ENCODE measurements at regions not wholly inside any gene's neighbourhood (a gene's known extent, or its start where the extent isn't known, plus 50 kb on each side); places are given as distances from the start of the nearest gene placed in this dataset.
"Not testable (repeated sequence)": the region's sequence is repeated elsewhere in the genome, so short reads cannot be mapped to it uniquely, and the experiment has no call there.

DNA sequence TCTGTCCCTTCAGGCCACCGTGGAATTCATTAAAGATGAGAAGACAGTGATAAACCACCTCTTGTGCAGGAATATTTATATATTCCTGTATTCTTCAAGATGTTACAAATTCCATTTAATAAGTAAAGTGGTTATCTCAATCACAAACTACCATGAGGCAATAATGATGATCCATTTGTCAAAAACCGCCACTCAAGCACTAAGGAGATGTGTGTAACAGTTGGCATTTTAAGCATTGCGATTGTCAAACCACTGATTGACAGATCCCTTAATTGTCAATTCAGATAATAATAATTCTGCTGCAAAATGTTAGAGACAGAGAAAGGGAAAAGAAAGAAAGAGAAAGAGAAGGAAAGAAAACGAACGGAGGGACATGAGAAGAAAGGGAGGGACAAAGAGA, 476.1 kb upstream of the RBFOX1 start:
- DNase-seq (ENCODE audit: low read depth in 2 of 2), result no peak

DNA sequence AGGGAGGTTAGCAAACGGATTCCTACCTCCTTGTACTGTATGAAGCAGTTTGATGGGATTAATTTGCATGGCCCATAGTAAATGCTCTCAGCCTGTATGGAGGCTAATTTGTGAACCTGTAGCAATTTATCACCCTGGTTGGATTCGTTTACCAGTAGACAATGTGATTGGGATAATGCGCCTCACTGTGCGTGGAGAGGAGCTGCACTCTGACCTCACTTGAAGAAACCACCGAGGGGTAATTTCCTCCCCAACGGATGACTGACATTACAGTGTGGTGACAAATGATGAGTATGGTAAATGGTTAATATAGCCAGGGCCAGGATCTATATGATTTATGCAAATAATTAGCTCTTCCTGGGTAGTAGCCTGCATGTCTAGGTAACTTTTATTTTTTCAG, 479.1 kb upstream of the RBFOX1 start:
- no peak for DNase-seq (ENCODE audit: low read depth in 2 of 2)

DNA sequence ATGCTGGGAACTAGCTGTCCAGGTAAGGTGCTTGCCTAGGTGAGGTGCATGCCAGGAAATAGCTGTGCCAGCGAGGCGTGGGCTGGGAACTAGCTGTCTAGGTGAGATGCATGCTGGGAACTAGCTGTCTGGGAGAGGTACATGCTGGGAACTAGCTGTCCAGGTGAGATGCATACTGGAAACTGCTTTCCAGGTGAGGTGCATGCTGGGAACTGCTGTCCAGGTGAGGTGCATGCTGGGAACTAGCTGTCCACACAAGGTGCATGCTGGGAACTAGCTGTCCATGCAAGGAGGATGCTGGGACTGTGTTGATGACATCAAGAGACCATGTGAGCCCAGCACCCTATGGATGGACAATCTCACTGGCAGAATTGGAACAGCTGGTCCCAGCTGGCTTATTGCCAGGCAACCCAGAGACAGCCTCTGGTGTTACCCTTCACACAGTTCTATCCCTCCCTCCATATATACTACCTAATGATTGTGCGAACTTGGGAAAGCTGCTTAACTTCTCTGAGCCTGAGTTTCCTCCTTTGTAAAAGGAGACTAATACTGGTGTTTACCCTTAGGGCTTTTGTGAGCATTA, 479.9 kb upstream of the RBFOX1 start:
- DNase-seq (ENCODE audit: low read depth in 2 of 2), result no peak

DNA sequence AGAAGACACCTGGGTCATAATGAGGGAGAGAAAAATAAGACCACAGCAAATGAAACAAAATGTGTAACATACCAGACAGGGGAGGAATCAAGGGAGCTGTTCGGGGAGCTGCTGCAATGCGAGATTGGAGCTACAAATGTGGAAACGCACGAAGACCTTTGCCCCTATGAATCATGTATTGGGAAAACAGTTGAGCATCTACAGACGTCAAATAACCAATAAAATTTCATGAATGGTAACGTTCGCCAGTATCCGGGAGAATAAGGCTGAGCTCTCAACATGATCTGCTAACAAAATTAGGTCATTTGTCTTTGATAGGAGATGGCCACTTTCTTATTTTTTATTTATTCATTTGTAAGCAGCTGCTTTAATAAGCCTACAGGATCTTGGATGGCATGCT, 486.2 kb upstream of the RBFOX1 start:
- no peak for DNase-seq (ENCODE audit: low read depth in 2 of 2)

DNA sequence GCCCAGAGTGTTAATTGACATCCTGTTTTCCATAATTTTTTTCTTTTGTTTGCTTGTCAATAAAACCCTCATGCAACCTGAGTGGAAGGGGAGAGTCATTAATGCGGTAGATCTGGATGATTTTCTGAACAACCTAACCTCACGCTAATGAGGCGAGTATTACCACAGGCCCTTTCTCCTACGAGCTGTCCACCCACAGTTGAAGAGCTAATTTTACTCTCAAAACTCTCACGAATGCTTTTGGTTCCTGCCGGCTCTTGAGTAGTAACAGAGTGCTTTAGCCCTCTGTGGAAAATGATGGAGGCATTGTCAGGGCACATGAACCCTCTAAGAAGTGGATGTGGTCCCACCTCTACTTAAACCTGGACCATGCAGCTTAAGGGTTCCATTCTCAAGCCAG, 491.3 kb upstream of the RBFOX1 start:
- no peak for DNase-seq (ENCODE audit: low read depth in 2 of 2)

DNA sequence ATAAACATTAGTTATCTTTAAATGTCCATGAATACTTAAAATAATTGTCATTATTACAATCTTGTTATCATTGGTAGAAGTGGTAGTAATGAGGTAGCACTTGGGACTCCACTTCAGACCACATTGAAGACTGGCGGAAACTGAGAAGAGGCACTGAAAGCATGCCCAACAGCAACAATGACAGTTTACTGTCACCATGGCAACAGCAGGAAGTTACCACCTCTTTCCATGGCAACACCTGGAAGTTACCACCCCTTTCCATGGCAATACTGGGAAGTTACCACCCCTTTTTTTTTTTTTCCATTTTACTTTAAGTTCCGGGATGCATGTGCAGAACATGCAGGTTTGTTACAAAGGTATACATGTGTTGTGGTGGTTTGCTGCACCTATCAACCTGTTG, 494.9 kb upstream of the RBFOX1 start:
- no peak for DNase-seq (ENCODE audit: low read depth in 2 of 2)

DNA sequence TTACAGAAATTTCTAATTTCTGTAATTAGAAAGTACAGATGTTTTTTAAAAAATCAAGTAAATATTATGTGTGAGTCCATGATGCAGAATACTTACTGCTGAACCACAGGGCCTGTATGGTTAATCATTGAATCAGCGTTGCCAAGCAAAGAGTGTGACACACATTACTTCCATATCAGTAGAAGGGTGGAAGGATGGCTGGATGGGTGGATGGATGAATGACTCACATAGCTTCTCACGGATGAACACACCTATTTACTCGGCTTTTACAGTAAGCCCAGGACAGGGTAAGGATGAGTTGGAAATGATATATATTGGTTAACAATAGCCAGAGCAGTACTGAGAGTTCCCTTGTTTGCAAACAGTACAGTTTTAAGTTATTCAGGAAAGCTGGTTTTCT, 495.9 kb upstream of the RBFOX1 start:
- DNase-seq (ENCODE audit: low read depth in 2 of 2), result no peak

DNA sequence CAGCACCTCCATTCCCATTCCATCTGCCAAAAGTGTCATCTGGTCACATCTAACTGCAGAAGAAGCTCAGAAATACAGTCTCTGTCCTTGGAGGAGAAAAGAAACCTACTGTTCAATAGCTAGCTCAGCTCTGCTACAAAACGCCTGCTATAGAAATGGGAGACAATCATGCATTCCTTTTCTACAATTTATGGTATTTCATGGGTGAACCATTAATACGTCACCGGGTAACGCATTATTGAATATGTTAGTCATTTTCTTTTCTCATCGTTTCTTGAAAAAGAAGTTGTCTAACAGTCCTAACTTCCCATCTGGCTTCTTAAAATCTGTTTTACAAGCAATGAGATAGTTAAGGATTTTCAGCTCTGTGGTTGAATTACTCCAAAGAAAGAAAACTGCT, 496.7 kb upstream of the RBFOX1 start:
- DNase-seq (ENCODE audit: low read depth in 2 of 2), result no peak

DNA sequence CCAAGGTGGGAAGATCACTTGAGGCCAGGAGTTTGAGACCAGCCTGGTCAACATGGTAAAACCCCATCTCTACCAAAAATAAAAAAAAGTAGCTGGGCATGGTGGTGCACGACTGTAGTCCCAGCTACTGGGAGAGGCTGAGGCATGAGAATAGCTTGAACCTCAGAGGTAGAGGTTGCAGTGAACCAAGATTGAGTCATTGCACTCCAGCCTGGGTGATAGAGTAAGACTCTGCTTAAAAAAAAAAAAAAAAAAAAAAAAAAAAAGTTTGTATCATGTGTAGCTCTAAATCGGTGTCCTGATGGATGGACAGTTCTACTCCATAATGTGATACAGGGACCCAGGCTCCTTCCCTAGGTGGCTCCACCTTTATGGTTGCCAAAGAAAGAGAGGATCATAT, 497.1 kb upstream of the RBFOX1 start:
- DNase-seq (ENCODE audit: low read depth in 2 of 2), result no peak

DNA sequence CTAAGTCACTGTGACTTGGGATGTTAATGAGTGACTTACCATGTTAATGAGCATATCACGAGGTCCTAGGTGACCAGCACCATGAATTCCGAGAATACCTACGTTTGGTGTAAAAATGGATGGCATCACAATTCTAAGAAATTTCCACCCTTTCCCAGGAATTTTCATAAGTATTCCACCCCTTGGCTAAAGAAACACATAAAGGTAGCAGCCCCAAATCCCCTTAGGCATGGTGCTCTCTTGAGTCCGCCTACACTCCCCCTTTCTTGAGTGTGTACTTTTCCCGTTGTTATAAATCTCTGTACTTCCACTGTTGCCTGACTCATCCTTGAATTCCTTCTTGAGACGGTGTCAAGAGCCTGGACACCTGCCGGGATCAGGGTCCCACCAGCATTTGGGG, 504.0 kb upstream of the RBFOX1 start:
- no peak for DNase-seq (ENCODE audit: low read depth in 2 of 2)

DNA sequence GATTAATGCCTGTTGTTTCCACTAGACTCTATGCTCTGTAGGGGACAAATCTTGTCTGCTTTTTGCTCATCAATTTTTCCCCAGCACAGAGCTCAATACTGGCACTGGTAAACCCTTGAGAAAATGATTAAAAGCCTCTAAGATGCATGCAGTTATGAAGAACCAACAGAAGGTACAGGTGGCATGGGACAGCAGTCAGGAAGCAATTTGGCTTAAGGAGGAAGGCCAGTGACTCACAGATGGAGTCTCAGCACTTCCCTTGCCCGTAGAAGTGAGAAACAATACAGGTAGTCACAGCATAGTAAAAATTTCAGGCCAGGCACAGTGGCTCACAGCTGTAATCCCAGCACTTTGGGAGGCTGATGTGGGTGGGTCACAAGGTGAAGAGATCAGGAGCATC, 504.7 kb upstream of the RBFOX1 start:
- DNase-seq (ENCODE audit: low read depth in 2 of 2), result no peak

DNA sequence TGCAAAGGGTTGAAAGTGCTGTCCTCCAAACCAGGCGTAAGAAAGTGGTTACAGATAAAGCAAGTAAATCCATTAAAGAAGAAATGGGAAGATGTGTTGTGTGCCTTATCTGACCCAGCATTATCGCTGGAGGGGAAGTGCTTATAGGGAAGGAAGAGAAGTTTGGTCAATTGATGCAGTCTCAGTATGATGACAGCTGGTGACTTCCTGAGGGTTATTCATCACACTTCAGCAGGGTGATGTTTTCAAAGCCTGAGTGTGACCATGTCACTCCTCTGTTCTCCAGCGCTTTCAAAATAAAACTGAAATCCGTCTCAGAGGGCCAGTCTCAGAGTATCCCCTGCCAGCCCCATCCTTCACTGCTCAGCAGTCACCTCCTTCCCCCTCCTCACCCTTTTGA, 505.4 kb upstream of the RBFOX1 start:
- DNase-seq (ENCODE audit: low read depth in 2 of 2), result no peak

DNA sequence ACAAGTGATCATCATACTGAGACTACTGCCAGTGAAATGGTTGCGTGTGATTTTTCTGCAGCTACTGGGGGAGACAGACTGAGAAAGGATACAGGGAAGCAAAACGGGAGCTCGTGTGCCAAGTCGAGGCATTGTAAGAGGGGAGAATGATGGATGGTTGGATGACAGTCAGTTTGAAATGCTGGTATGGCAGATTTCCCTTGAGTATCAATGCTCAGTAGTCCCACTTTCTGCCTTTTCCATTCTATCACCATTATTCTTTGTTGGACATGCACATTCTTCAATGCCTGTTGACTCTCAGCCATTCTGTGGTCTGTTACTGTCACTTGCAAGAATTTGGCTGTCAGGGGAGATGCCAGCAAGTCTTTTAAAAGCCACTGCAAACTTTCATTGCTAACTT, 510.6 kb upstream of the RBFOX1 start:
- DNase-seq (ENCODE audit: low read depth in 2 of 2), result no peak

DNA sequence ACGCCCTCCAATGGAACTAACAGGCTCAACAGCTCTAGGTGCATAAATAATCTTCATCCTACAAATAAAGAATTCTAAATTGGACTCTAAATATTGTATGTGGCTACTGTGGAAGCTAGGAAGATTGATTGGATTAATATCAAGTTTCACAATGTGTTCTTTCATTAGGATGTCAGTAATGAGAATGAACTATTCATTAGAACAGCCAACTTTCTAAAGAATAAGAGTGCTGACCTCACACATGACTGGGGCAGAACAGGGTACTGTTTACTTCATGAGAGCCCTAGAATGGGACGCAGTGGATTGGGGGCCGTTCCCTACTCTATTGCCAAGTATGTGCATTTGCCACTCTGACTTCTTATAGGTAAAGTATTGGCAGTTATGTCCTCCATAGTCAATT, 528.2 kb upstream of the RBFOX1 start:
- DNase-seq (ENCODE audit: low read depth in 2 of 2), result no peak

DNA sequence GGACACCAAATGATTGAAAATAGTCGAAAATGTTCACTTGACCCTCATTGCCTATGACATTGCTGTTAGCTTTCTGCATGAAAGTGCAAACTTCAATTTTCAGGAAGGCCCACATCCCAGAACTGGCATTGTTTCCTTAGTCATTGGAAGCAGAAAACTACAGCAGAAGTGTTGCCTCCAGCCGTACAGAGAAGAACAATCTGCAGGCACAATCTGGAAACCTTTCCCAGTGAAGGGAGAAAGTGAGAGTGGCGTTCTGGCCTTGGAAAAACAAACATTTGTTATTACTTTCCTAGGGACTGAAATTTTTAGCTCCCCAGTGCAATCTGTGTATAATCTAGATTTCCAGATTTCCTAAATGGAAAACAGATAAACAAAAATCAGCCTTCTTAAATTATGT, 529.5 kb upstream of the RBFOX1 start:
- no peak for DNase-seq (ENCODE audit: low read depth in 2 of 2)

DNA sequence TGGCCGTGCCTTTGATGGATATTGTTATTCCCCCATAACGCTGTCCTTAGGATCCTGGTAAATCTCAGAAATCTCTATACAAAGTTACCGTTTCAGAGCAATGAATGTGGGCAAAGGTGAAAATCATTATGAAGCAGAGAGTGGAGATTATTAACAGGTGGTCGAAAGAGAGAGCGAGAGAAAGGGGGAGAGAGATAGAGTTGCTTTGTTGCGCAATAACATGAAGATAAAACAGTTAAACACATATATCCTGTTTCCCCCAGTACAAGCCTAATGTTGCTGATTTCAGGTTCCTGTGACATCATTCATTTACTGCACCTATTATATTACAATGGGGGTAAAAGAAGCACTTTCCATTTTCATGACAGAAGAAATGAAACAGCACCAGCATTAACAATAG, 535.4 kb upstream of the RBFOX1 start:
- DNase-seq (ENCODE audit: low read depth in 2 of 2), result no peak

DNA sequence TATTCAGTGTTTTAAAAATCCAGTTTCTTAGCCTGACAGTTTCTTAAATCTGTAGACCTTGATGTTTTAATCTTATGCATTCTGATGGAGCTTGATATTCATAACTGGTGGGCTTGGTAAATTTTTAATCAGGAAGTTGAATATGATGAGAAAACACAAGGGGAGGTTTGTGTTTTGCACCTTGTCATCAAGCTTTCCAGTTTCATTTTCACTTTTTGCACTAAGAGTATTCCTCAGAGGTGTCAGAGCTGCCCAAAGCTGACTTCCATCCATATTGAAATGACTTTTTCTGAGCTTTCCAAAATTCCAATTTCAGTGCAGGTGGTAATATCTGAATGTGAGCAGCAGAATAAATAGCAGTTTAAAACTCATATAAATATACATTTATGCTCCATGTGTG, 555.0 kb upstream of the RBFOX1 start:
- DNase-seq (ENCODE audit: low read depth in 2 of 2), result no peak

DNA sequence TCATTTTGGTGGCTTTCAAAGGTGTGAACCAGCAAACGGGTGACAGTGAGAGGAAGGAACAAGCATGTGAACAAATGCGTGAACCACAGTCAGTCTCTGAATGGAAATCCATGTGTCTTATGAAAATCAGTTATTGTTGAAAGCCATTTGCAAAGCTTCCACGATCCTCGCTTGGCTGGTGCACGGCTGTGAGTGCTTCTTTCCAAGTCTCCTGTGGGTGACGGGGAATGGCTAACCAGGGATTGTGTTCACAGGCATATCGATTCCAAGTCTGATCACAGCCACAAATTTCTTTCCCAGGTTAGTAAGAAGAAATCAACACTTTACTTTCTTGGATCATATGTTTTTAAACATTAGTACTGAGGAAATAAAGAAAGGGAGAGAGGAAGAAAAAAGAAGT, 556.9 kb upstream of the RBFOX1 start:
- no peak for DNase-seq (ENCODE audit: low read depth in 2 of 2)

DNA sequence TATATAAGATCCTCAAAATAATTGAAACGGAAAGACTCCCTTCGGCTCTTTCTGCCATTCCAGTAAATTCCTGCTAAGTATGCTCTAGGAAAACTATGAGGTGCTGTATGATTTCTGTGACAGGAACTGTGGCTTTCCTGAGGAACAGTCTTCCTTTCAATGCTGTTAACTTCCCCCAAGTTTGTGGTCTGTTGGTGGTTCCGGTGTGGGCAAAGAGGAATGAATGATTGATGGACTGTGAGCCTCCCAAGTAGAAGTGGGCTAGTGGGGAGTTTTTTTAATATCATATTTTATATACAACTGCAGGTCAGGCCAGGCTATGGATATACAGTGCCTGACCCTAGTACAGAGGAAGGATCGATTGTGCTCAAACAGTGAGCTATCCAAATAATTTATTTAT, 560.7 kb upstream of the RBFOX1 start:
- no peak for DNase-seq (ENCODE audit: low read depth in 2 of 2)

DNA sequence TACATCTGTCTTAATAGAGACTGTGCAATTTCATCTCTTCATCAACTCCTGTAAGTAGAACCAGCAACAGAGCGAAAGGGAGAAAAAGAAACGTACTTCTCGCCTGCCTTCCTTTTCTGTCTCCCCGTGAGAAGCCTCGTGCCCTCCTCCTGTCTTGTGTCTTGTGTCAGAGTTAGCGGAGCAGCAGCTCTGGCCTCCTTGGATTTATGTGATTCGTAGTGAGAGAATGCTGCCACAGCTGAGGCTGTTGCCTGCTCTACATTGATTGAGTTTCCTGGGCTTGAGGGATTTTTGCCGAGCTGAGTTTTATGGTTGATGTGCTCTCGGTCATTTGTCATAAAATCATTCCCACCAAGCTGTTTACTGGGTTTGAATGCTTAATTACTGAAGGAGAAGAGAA, 579.1 kb upstream of the RBFOX1 start:
- DNase-seq (ENCODE audit: low read depth in 2 of 2), result no peak

DNA sequence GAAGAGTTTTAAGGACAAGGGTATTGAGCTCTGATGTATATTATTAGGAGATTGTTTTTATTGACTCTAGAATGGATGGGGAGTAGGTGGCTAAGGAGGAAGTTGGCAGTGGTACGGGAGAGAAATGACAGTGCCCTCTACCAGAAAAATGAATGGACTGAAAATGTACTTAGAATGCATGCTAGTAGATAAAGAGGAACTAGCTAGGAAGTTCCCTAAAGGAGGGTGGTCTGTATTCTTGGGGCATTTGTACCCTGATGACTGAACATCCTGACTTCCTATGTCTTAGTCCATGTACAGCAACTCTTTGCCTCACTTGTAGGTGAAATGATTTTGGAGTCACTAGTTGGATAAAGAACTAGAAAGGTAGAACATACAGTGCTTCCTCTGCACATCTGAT, 581.5 kb upstream of the RBFOX1 start:
- DNase-seq (ENCODE audit: low read depth in 2 of 2), result no peak

DNA sequence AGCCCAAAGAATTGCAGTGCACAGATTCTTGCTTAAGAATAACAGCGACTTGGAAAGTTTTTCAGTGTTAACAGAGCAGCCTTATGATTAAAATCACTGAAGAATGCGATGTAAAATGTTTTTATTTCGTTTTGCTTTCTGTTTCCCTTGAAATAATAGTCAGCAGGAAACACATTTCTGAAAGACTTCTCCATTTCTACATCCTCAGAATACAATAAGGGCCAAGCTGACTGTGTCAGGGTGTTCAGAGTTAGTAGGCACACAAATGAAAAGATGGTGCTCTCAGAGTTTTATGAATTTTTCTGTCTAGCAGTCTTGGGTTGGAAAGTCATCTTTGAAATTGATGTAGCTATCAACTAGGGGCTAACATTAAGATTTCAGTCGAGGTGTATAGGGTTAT, 582.9 kb upstream of the RBFOX1 start:
- no peak for DNase-seq (ENCODE audit: low read depth in 2 of 2)

DNA sequence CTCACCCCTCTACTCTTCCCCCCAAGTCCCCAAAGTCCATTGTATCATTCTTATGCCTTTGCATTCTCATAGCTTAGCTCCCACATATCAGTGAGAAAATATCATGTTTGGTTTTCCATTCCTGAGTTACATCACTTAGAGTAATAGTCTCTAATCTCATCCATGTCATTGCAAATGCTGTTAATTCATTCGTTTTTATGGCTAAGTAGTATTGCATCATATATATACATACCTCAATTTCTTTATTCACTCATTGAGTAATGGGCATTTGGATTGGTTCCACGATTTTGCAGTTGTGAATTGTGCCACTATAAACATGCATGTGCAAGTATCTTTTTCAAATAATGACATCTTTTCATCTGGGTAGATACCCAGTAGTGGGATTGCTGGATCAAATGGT, 596.3 kb upstream of the RBFOX1 start:
- not testable (repeated sequence) for DNase-seq (ENCODE audit: low read depth in 2 of 2)

DNA sequence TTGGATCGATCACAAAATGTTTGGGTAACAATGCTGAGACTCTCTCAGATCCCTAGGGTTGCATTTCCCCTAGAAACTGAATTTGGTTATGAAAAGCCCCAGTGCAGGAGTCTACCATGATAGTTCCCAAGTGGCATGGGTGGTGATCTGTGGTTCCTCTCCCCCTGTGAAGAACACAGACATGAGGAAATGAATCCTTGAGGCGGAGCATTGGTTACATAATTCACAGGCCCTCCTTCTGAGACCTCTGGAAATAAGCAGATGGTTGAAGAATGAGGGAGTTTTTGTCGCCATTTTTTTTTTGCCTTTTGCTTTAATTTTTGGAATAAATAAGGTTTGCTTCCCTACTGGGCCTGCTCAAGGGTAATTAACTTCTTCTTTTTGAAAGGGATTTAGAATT, 597.0 kb upstream of the RBFOX1 start:
- DNase-seq (ENCODE audit: low read depth in 2 of 2), result no peak

DNA sequence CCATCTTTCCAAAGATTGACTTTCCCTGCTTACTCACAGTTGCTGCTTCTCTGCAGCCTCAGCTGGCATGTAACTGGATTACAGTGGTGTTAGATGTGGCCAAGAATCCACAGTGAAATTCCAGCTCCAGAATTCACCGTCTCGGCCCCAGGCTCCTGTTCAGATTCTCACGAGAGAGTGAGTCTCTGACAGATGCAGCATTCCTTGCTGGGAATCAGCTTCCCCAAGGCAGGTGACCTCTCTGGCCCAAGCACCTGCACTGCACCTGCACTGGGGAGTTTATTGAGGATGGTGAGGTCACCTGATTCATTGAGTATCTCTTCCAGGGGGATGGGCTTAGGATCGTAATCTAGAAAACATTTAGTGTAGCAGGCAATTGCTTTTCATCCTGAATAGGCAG, 600.5 kb upstream of the RBFOX1 start:
- DNase-seq (ENCODE audit: low read depth in 2 of 2), result no peak

Measured in fibroblast of skin of left biceps (primary cell).